HFFc6 (cell line): ENCODE measurements at regions not wholly inside any gene's neighbourhood (a gene's known extent, or its start where the extent isn't known, plus 50 kb on each side); places are given as distances from the start of the nearest gene placed in this dataset.

Experiments
- DNase-seq: peaks from one replicate; pipeline ENCODE4 v3.0.0-alpha.2; 2018
- H3K27ac Mint-ChIP-seq: 2 replicates; pipeline ENCODE4 v1.8.0; 2020; ENCODE audit warnings: mild to moderate bottlenecking, mixed read lengths
- H3K27me3 Mint-ChIP-seq: 2 replicates; pipeline ENCODE4 v1.8.0; 2021; ENCODE audit warnings: mild to moderate bottlenecking, moderate library complexity, mixed read lengths; ENCODE audit not compliant: insufficient read depth
- H3K36me3 Mint-ChIP-seq: 2 replicates; pipeline ENCODE4 v1.8.0; 2021; ENCODE audit warnings: low read depth, mixed read lengths
- H3K4me1 Mint-ChIP-seq: 2 replicates; pipeline ENCODE4 v1.8.0; 2020; ENCODE audit warnings: low read depth, mixed read lengths
- H3K4me3 Mint-ChIP-seq: 2 replicates; pipeline ENCODE4 v1.8.0; 2020; ENCODE audit warnings: mild to moderate bottlenecking, moderate library complexity, mixed read lengths
- H3K9me3 Mint-ChIP-seq: 2 replicates; pipeline ENCODE4 v1.8.0; 2020; ENCODE audit warnings: mild to moderate bottlenecking, mixed read lengths
- CTCF ChIP-seq: fragments of 200-600 bp; sonication (generic); IDR thresholded peaks from 2 replicates; pipeline ENCODE4 v1.5.0; 2021; ENCODE audit warnings: antibody characterized with exemption, mild to moderate bottlenecking

- Mint-ChIP-seq H3K36me3 (no peaks in the 10 kb centered on the region), H3K27ac (no peak overlapping the region), H3K9me3 (no peaks in the 10 kb centered on the region), H3K4me3 (no peak overlapping the region), H3K4me1 (no peaks in the 10 kb centered on the region), H3K27me3 (peaks cover 4% of the 10 kb centered on the region; the same call in 1 of the 2 replicates)
- DNase-seq: no peak
- no peak for TF ChIP-seq CTCF
Measured at GRCh38 chr4:24453951-24454350, 130.4 kb downstream of the DHX15 start.

- H3K4me1 Mint-ChIP-seq: no peaks in the 10 kb centered on the region
- no peak overlapping the region for H3K4me3 Mint-ChIP-seq
- H3K27me3 Mint-ChIP-seq: peaks cover 7% of the 10 kb centered on the region
- no peak for DNase-seq
- H3K27ac Mint-ChIP-seq: no peak overlapping the region
- TF ChIP-seq CTCF: no peak
- no peaks in the 10 kb centered on the region for H3K9me3 Mint-ChIP-seq
- no peaks in the 10 kb centered on the region for H3K36me3 Mint-ChIP-seq
Measured at GRCh38 chr4:24451870-24452269, 132.5 kb downstream of the DHX15 start.

GRCh38 chr4:24443200-24443599 is 141.2 kb downstream of the DHX15 start:
- H3K27ac Mint-ChIP-seq: no peak overlapping the region
- H3K9me3 Mint-ChIP-seq: no peaks in the 10 kb centered on the region
- no peak for TF ChIP-seq CTCF
- H3K4me3 Mint-ChIP-seq: no peak overlapping the region
- DNase-seq: no peak
- H3K27me3 Mint-ChIP-seq: peaks cover 2% of the 10 kb centered on the region; the same call in 1 of the 2 replicates
- H3K4me1 Mint-ChIP-seq: no peaks in the 10 kb centered on the region
- H3K36me3 Mint-ChIP-seq: no peaks in the 10 kb centered on the region

- Mint-ChIP-seq H3K4me3 (no peak overlapping the region), H3K27ac (no peak overlapping the region), H3K4me1 (no peaks in the 10 kb centered on the region), H3K9me3 (no peaks in the 10 kb centered on the region), H3K36me3 (no peaks in the 10 kb centered on the region), H3K27me3 (no peaks in the 10 kb centered on the region)
- TF ChIP-seq CTCF: no peak
- DNase-seq: no peak
Measured at GRCh38 chr4:24440765-24441164, 143.6 kb downstream of the DHX15 start.

- Mint-ChIP-seq H3K4me1 (no peaks in the 10 kb centered on the region), H3K27ac (no peak overlapping the region), H3K36me3 (no peaks in the 10 kb centered on the region), H3K27me3 (peaks cover 6% of the 10 kb centered on the region), H3K4me3 (no peak overlapping the region), H3K9me3 (no peaks in the 10 kb centered on the region)
- DNase-seq: no peak
- TF ChIP-seq CTCF: no peak
Measured at GRCh38 chr4:24434241-24434640, 150.1 kb downstream of the DHX15 start.
